ENCODE measurements at regions not wholly inside any gene's neighbourhood (a gene's known extent, or its start where the extent isn't known, plus 50 kb on each side); places are given as distances from the start of the nearest gene placed in this dataset.
A peak's percentile ranks its signal among the peaks of the same experiment; 100 is the strongest.
"Not testable (repeated sequence)": the region's sequence is repeated elsewhere in the genome, so short reads cannot be mapped to it uniquely, and the experiment has no call there.

DNA sequence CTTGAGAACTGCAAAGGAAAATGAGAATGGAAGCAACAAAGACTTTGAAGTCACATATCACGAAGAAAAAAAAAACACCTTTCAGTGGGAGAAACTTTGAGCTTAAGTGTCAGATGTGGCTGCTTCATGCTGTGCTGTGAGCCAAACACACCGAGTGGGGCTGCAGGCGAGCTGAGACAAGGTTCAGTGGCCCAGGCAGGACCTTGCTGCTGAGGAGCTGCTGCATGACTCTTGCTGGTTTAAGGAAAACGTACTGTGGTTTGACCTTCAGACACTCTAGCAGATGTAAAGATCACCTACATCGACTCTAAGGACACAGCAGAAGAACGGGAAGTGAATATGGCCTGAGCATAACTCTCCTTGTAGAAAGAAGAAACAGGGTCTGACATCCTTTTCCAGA lies 118.1 kb upstream of the OR4E1 start:
- DNase-seq = no peak

DNA sequence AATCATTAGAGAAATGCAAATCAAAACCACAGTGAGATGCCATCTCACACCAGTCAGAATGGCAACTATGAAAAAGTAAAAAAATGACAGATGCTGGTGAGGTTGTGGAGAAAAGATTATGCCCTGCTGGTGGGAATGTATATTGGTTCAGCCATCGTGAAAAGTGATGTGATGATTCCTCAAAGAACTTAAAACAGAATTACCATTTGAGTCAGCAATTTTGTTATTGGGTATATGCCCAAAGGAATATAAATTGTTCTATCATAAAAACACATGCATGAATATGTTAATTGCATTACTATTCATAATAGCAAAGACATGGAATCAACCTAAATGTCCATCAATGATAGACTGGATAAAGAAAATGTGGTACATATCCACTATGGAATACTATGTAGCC lies 115.1 kb upstream of the OR4E1 start:
- not testable (repeated sequence) for DNase-seq

DNA sequence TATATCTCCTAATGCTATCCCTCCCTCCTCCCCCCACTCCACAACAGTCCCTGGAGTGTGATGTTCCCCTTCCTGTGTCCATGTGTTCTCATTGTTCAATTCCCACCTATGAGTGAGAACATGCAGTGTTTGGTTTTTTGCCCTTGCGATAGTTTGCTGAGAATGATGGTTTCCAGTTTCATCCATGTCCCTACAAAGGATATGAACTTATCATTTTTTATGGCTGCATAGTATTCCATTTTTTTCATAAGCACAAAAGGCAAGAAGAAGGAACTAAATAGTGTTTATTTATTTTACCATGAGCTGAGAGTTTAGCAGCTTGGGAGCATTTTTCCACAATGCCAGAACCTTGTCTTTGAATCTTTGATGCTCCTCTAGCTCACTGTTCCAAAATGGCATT lies 113.6 kb upstream of the OR4E1 start:
- DNase-seq = not testable (repeated sequence)

DNA sequence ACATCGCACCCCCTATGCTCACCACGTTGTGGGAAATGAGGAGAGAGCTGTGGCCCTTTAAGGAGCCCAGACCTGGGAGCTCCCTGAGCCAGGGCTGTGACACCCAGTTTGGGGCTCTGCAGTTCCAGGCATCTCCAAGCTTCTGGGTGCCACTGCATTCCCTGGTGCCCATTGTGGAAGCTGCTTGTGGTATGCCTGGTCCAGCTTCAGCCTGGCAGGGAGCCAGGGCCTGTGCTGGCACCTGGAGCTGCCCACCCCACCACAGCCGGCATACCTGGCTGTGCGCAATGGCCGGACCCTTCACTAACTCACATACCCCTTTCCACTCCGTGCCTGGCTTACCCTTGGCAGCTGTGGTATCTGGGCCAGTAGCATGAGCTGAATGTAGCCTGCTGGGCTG lies 107.9 kb upstream of the OR4E1 start:
- DNase-seq = no peak

DNA sequence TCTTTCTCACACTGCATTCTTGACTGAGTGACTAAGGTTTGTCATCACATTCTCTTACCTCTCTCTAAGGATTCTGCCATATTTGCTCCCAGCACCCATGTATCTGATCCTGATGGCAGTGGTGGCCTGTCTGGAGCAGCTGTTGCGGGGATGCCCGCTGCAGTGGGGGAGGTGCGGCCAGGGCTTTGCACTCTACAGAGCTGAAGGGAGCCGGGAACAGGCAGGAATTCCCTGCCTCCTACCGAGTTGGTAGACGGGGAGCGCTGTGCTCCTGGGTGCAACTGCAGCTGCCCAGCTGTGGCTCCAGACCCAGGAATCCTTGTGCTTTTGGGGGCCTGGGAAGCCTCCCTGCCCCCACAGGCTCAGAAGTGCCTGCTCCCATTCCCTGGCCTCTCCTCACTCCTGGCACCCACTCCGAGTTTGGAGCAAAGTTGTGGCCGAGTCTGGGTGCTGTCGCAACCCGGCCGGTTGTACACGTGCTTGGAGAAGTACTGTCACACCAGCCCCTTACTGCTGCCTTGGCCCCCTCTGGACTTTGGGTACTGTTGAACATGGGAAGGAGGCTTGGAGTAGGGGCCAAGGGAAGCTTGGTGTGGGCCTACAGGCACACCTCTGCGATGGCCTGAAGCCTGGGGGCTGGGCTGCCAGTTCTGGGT lies 106.9 kb upstream of the OR4E1 start:
- no peak for DNase-seq

DNA sequence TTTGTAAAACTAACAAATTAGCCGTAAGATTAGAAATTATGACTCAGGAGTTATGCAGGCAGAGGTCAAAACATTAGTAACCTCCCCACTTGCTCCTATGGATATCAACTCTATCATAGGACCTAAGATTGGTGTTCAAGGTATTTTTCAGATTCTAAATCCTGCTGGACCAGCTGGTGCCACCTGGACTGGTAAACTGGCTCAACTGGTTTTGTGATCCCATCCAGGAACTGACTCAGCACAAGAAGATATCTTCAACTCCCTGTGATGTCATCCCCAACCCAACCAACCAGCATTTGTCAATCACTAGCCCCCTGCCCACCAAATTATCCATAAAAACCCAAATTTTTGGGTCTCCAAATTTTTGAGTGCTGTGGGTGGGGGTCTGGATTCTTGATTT lies 98.1 kb upstream of the OR4E1 start:
- no peak for DNase-seq

DNA sequence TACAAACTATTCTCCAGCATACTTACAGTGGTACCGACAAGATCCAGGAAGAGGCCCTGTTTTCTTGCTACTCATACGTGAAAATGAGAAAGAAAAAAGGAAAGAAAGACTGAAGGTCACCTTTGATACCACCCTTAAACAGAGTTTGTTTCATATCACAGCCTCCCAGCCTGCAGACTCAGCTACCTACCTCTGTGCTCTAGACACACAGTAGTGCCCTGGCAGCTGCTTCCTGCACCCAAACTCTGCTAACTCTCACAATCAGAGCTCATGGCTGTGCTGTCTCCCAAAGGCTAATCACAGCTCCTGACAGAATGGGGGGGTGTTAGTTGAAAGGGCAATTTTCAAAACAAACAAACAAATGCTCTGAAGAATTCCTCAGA lies 95.2 kb upstream of the OR4E1 start:
- DNase-seq = no peak

DNA sequence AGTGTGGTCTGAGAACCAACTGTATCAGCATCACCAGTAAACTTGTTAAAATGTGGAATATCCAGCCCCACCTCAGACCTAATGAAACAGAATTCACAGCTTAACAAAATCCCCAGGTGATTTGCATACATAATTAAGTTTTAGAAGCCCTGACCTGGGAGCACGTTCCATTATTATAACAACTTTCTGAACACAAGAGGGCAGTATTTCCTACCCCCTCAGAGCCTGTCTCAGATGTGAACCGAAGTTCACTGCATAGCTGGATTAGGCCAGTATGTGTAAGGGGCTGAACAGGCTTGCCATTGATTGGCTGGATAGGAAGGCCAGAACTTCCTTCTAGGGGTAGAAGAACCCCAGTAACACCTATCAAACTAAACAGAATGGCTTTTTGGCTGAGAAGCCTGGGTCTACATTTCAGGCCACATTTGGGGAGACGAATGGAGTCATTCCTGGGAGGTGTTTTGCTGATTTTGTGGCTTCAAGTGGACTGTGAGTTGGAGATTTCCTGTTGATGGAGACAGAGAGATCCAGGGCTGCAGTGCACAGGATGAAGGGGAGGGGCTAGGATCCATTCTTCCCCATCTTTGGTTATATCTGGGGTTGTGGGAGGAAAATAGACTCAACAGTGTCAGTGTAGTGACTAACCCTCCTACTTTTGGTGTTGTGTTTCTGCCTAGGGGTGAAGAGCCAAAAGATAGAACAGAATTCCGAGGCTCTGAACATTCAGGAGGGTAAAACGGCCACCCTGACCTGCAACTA lies 94.7 kb upstream of the OR4E1 start:
- no peak for DNase-seq

DNA sequence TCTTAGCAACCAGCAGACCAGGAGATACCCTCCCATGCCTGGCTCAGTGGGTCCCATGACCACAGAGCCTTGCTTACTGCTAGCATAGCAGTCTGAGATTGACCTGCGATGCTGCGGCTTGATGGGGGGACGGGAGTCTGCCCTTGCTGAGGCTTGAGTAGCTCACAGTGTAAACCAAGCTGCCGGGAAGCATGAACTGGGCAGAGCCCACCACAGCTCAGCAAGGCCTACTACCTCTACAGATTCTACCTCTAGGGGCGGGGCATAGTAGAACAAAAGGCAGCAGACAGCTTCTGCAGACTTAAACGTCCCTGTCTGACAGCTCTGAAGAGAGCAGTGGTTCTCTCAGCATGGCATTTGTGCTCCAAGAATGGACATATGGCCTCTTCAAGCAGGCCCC lies 86.7 kb upstream of the OR4E1 start:
- DNase-seq = not testable (repeated sequence)

DNA sequence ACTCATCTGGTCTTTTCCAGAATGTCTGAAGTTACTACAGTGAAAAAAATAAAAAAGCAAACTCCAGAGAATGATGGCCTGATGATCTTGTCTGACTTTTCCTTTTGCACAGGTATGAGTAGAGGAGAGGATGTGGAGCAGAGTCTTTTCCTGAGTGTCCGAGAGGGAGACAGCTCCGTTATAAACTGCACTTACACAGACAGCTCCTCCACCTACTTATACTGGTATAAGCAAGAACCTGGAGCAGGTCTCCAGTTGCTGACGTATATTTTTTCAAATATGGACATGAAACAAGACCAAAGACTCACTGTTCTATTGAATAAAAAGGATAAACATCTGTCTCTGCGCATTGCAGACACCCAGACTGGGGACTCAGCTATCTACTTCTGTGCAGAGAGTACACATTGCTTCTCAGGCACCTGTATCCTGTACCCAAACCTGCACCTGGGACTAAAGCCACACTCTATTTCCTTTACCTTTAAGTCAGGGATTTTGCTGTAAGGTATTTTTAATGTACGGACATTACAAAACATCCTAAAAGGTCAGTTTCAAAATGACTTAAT lies 75.8 kb upstream of the OR4E1 start:
- no peak for DNase-seq

DNA sequence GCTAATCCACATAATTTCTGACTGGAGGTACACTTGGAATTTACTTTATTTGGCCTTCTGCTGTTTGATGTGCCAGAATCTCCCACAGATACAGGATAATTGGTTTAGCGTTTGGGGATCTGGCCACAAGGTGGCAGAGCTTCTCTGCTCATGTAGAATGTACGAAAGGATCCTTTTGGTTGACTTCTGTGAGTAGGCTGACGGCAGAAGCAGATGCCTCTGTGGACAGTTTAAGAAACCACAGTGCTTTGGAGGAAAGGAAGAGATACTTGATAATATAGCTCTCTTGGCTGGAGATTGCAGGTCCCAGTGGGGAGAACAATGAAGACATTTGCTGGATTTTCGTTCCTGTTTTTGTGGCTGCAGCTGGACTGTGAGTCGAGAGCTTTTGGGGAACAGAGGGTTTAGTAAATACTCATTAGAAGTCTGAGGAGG lies 75.3 kb upstream of the OR4E1 start:
- peak in 1 of 2 experiments; percentile 5 for DNase-seq

DNA sequence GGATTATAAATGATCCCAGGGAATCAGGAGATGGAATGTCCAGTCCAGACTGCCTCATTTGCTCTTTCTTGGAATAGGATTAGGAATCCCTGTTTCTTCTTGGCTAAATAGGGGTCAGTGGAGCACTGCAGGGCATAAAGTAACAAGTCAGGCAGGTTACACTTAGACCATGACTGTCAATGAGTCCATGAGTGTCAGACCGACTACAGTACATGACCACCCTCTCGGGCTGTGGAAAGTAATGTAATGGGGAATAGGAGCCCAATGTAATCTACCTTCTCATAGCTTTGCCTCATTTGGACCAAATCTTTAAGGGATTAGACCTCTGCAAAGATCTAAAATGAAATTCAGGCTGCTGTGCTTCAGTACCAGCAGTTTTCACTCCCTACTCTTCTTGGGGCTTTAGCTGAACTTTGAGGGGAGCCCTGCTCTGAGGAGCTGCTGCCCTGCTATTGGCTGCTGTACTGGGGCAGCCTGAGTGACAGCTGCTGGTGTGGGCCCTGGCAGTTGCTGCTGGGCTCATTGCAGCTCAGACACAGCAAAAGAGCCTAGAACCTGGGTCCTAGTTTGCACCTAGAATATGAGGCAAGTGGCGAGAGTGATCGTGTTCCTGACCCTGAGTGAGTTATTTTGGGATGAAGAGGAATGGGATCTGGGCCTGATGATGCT lies 62.2 kb upstream of the OR4E1 start:
- no peak for DNase-seq

DNA sequence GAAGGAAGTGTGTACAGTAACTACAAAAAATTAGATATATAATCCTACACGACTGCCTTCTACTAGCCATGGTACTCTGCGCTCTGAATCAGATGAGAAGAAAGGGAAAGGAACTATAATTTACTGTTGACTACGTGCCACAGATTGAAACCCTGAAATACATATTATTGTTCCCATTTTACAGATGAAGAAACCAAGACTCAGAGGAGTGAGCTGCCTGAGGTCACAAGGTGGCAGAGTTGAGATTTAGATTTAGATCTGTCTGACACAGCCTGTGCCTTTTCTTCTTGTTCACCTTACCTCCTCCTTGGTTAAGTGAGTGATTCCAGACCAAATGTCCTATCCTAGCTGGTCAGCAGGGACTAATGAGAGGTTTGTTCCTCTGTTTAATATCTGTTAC lies 61.6 kb upstream of the OR4E1 start:
- no peak for DNase-seq

DNA sequence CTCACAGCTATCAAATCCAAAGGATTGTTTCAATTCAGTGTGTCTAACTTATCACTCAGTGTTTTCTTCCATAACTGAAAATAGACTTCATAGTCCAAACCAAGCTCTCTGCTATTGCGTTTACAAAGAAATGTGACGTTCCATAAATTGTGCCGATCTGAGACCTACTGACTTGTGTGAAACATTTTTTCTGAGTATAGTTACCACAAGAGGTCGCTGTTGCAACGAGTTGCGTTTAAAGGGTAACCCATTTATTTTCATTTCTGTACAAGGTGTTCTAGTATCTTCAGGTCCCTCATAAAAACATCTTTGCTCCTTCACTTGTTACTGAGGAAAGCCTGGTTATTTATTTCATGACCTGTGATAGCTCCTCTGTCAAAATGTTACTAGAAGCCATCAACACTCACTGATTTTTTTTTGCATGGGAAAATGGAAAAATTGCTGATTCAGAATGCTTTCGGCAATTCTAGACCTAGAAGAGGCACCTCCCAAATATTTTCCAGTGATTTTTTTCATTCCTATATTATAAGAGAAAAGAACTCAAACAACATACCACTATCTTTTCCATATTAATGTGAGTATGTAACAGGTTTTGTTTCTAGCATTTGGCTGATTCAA lies 60.9 kb upstream of the OR4E1 start:
- peak in 1 of 2 experiments; percentile 11 for DNase-seq

DNA sequence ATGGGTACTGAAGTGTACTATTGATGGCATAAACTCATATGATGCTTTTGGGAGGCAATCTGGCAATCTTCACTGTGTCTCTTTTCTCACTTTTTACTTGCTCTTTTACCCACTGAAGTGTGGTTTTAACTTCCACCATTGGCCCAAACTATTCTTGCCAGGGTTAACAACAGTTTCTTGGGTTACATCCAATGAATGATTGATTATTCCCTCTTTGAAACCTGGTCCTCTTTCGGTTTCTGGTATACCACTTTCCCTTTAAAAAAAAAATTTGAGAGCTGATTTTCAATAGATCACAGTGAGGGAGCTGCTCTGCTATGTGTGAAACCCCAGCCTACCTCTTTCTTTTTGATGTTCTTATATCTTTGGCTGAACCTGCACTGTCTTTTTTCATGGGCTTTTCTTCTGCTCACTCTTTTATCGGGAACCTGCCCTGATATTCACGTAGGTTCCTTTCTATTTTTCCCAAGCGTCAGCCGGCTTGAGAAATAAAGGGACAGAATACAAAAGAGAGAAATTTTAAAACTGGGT lies 56.1 kb upstream of the OR4E1 start:
- DNase-seq = no peak

DNA sequence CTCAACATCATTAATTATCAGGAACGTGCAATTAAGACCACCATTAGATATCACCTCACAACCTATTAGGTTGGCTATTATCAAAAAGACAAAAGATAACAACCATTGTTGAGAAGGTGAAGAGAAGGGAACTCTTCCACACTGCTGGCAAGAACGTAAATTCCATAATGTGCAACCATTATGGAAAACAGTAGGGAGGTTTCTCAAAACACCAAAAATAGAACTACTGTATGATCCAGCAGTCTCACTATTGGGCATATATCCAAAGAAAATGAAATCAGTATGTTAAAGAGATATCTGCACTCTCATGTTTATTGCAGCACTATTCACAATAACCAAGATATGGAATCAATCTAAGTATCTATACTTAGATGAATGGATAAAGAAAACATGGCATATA lies 51.6 kb upstream of the OR4E1 start:
- no peak for DNase-seq

DNA sequence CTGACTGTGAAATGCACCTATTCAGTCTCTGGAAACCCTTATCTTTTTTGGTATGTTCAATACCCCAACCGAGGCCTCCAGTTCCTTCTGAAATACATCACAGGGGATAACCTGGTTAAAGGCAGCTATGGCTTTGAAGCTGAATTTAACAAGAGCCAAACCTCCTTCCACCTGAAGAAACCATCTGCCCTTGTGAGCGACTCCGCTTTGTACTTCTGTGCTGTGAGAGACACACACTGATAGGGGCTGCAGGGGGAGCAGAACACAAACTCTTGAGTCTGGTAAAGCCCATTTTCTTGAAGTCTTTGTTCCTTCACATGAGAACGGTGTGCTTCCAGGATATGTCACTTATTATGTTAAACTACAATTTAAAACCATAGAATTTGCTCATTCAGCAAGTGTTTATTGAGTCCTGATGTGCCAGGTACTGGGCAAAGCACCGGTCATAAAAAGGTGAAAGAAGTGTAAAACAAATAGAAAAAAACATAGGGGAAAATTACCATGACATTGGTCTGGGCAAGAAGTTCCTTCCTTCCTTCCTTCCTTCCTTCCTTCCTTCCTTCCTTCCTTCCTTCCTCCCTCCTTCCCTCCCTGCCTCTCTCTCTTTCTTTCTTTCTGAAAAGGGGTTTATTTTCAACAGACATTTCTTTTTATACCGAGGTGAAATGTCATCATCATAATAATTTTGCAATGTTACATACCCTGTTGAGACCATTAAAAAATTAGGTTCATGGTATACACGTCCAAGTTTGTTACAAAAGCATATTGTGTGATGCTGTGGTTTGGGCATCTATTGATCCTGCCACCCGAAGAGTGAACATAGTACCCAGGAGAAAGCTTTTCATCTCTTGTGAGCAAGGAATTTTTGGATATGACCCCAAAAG lies 50.7 kb upstream of the OR4E1 start:
- no peak for DNase-seq

DNA sequence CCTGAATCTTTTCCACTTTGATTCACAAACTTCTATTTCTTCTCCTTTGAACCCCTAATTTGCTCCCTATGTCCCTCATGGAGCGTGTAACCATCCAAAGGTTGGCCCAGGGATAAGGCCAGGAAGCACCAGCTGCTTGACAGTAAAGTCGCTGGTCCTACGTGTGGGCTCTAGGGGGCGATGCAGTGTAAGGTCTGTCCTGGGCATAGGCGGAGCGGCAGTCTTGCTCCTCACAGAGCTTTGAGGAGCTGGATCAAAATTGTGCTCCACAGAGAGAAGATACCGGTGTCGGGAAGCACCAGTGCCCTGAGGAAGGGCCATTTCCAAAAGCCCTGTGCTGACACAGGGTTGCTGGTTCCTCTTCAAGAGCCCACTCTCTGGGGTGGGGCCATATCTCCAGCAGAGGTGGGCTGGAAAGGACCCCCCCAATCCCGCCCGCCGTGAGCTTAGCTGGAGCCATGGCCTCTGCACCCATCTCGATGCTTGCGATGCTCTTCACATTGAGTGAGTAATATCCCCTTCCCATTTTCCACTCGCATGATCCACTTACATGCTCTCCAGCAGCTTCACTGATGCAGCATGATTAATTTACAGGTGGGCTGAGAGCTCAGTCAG lies 49.9 kb upstream of the OR4E1 start:
- peak in 1 of 2 experiments; percentile 24 for DNase-seq

Measured in NCI-H187 (cell line).